ENCODE measurements at regions not wholly inside any gene's neighbourhood (a gene's known extent, or its start where the extent isn't known, plus 50 kb on each side); places are given as distances from the start of the nearest gene placed in this dataset.
A peak's percentile ranks its signal among the peaks of the same experiment; 100 is the strongest.

- Histone ChIP-seq H3K4me1 (ENCODE audit: insufficient read depth, low read length, severe bottlenecking) (peaks cover 10% of the 10 kb centered on the region), H3K79me2 (ENCODE audit: insufficient read depth, low read length) (no peaks in the 10 kb centered on the region), H2AFZ (ENCODE audit: low read length) (no peak overlapping the region), H3K9me3 (ENCODE audit: low read length) (peaks cover 21% of the 10 kb centered on the region), H4K20me1 (ENCODE audit: insufficient read depth, low read length) (no peaks in the 10 kb centered on the region), H3K36me3 (ENCODE audit: insufficient read depth, low read length) (no peaks in the 10 kb centered on the region; the same call in 1 of the 2 replicates), H3K9ac (ENCODE audit: low read length) (no peak overlapping the region), H3K27me3 (ENCODE audit: insufficient read depth, low read length) (no peaks in the 10 kb centered on the region), H3F3A (ENCODE audit: insufficient read depth, low read length) (no peaks in the 10 kb centered on the region), H3K4me3 (ENCODE audit: low read depth, low read length, poor library complexity, severe bottlenecking) (no peak overlapping the region), H3K4me2 (ENCODE audit: low read length) (no peak overlapping the region), H3K9me2 (ENCODE audit: low read depth, low read length) (no peaks in the 10 kb centered on the region), H3K27ac (ENCODE audit: low read depth, low read length, poor library complexity, severe bottlenecking) (no peak overlapping the region)
- TF ChIP-seq CTCF (IDR thresholded peaks at IDR 0.05; ENCODE audit: low read length) (no peak), EZH2 (IDR thresholded peaks at IDR 0.05; ENCODE audit: borderline replicate concordance, low read length) (no peak)
These were observed 470.3 kb downstream of the PTPRC start for GRCh38 chr1:199109160-199109559.

- no peaks in the 10 kb centered on the region for H3K27me3 ChIP-seq (ENCODE audit: insufficient read depth, low read length)
- no peaks in the 10 kb centered on the region; the same call in 1 of the 2 replicates for H3K36me3 ChIP-seq (ENCODE audit: insufficient read depth, low read length)
- no peaks in the 10 kb centered on the region for H3K79me2 ChIP-seq (ENCODE audit: insufficient read depth, low read length)
- H3K9me2 ChIP-seq (ENCODE audit: low read depth, low read length), result no peaks in the 10 kb centered on the region
- H3K9ac ChIP-seq (ENCODE audit: low read length), result no peak overlapping the region
- peaks cover 21% of the 10 kb centered on the region; the same call in 1 of the 2 replicates for H3K9me3 ChIP-seq (ENCODE audit: low read length)
- 0 out of 2 replicates have a peak, but pooled peaks cover 3% of the 10 kb centered on the region for H3F3A ChIP-seq (ENCODE audit: insufficient read depth, low read length)
- H3K4me1 ChIP-seq (ENCODE audit: insufficient read depth, low read length, severe bottlenecking), result peaks cover 11% of the 10 kb centered on the region
- no peak overlapping the region for H3K4me2 ChIP-seq (ENCODE audit: low read length)
- no peak overlapping the region for H3K27ac ChIP-seq (ENCODE audit: low read depth, low read length, poor library complexity, severe bottlenecking)
- H3K4me3 ChIP-seq (ENCODE audit: low read depth, low read length, poor library complexity, severe bottlenecking), result no peak overlapping the region
- no peak for TF ChIP-seq CTCF (IDR thresholded peaks at IDR 0.05; ENCODE audit: low read length)
- no peak for TF ChIP-seq EZH2 (IDR thresholded peaks at IDR 0.05; ENCODE audit: borderline replicate concordance, low read length)
- H4K20me1 ChIP-seq (ENCODE audit: insufficient read depth, low read length), result no peaks in the 10 kb centered on the region
- no peak overlapping the region for H2AFZ ChIP-seq (ENCODE audit: low read length)
These were observed 473.5 kb downstream of the PTPRC start for GRCh38 chr1:199112365-199112764.

- H3K27me3 ChIP-seq (ENCODE audit: insufficient read depth, low read length), result no peaks in the 10 kb centered on the region
- no peak overlapping the region for H3K4me3 ChIP-seq (ENCODE audit: low read depth, low read length, poor library complexity, severe bottlenecking)
- peak; percentile 94 for TF ChIP-seq CTCF (IDR thresholded peaks at IDR 0.05; ENCODE audit: low read length)
- TF ChIP-seq EZH2 (IDR thresholded peaks at IDR 0.05; ENCODE audit: borderline replicate concordance, low read length), result no peak
- H3K36me3 ChIP-seq (ENCODE audit: insufficient read depth, low read length), result no peaks in the 10 kb centered on the region; the same call in 1 of the 2 replicates
- H3K27ac ChIP-seq (ENCODE audit: low read depth, low read length, poor library complexity, severe bottlenecking), result peak overlapping the region; percentile 2
- no peaks in the 10 kb centered on the region for H3K9me2 ChIP-seq (ENCODE audit: low read depth, low read length)
- 0 out of 2 replicates have a peak overlapping the region, but pooled peaks have one; percentile 15 for H2AFZ ChIP-seq (ENCODE audit: low read length)
- H3K4me1 ChIP-seq (ENCODE audit: insufficient read depth, low read length, severe bottlenecking), result peaks cover 11% of the 10 kb centered on the region
- H3F3A ChIP-seq (ENCODE audit: insufficient read depth, low read length), result 0 out of 2 replicates have a peak, but pooled peaks cover 3% of the 10 kb centered on the region
- no peak overlapping the region for H3K9ac ChIP-seq (ENCODE audit: low read length)
- H4K20me1 ChIP-seq (ENCODE audit: insufficient read depth, low read length), result no peaks in the 10 kb centered on the region
- H3K4me2 ChIP-seq (ENCODE audit: low read length), result no peak overlapping the region
- H3K9me3 ChIP-seq (ENCODE audit: low read length), result peaks cover 21% of the 10 kb centered on the region; the same call in 1 of the 2 replicates
- no peaks in the 10 kb centered on the region for H3K79me2 ChIP-seq (ENCODE audit: insufficient read depth, low read length)
These were observed 474.5 kb downstream of the PTPRC start for GRCh38 chr1:199113265-199113869.

All from OCI-LY1 (cell line).